PC-9 (cell line): ENCODE measurements at regions not wholly inside any gene's neighbourhood (a gene's known extent, or its start where the extent isn't known, plus 50 kb on each side); places are given as distances from the start of the nearest gene placed in this dataset.

Experiments
- BruUV-seq: library from RNA; stranded (reverse); fragments of 400-500 nt; replicated peaks from 2 replicates; lab custom pipeline; 2021; lab: Mats Ljungman, UMichigan
- CTCF ChIA-PET: fragments of 300-600 bp; sonication (Branson Sonifier 250); formaldehyde crosslinking; loops from one replicate; lab custom pipeline; 2022; ENCODE audit warnings: antibody characterized with exemption; lab: Charles Lee
- POLR2A ChIA-PET: fragments of 300-600 bp; sonication (Branson Sonifier 250); formaldehyde crosslinking; loops from one replicate; lab custom pipeline; 2022; ENCODE audit warnings: antibody characterized with exemption; ENCODE audit not compliant: unreplicated experiment; lab: Charles Lee
- DNase-seq, 2 experiments: peaks; one replicate each; pipeline versions ENCODE4 v3.0.0 to v3.0.0-alpha.2; 2015 to 2022; ENCODE audit warnings: mixed read lengths in 1 of 2
- H2AFZ ChIP-seq: fragments of 200-600 bp; sonication (generic); 2 replicates; pipeline ENCODE4 v1.8.1; 2017; ENCODE audit warnings: antibody characterized with exemption
- H3F3A ChIP-seq: fragments of 200-600 bp; sonication (generic); 2 replicates; pipeline ENCODE4 v1.8.1; 2017; ENCODE audit warnings: antibody characterized with exemption, mild to moderate bottlenecking, low read depth; ENCODE audit not compliant: insufficient read depth
- H3K27ac ChIP-seq: fragments of 200-600 bp; sonication (generic); 2 replicates; pipeline ENCODE4 v1.6.1; 2016; ENCODE audit warnings: mixed run types
- H3K27me3 ChIP-seq: fragments of 200-600 bp; sonication (generic); 2 replicates; pipeline ENCODE4 v1.6.1; 2016; ENCODE audit warnings: low read depth, mixed run types; ENCODE audit not compliant: insufficient read depth
- H3K36me3 ChIP-seq: fragments of 200-600 bp; sonication (generic); 2 replicates; pipeline ENCODE4 v1.6.1; 2016; ENCODE audit warnings: low read depth, mixed run types
- H3K4me1 ChIP-seq: fragments of 200-600 bp; sonication (generic); replicated peaks from 2 replicates; pipeline ENCODE4 v1.6.1; 2016; ENCODE audit warnings: mixed run types; ENCODE audit not compliant: insufficient read depth
- H3K4me2 ChIP-seq: fragments of 200-600 bp; sonication (generic); 2 replicates; pipeline ENCODE4 v1.6.1; 2017; ENCODE audit warnings: mixed run types
- H3K4me3 ChIP-seq: fragments of 200-600 bp; sonication (generic); 2 replicates; pipeline ENCODE4 v1.6.1; 2016; ENCODE audit warnings: mixed run types
- H3K79me2 ChIP-seq: fragments of 200-600 bp; sonication (generic); 2 replicates; pipeline ENCODE4 v1.6.1; 2017; ENCODE audit warnings: low read depth, mixed run types
- H3K9me2 ChIP-seq: fragments of 200-600 bp; sonication (generic); 2 replicates; pipeline ENCODE4 v1.8.1; 2017; ENCODE audit warnings: mild to moderate bottlenecking; ENCODE audit not compliant: insufficient read depth
- H3K9me3 ChIP-seq: fragments of 200-600 bp; sonication (generic); 2 replicates; pipeline ENCODE4 v1.8.1; 2016; ENCODE audit warnings: low read depth; ENCODE audit not compliant: insufficient read depth
- H4K20me1 ChIP-seq: fragments of 200-600 bp; sonication (generic); 2 replicates; pipeline ENCODE4 v1.8.1; 2017; ENCODE audit not compliant: insufficient read depth
- EZH2 ChIP-seq: fragments of 200-600 bp; sonication (generic); IDR thresholded peaks from 2 replicates; pipeline ENCODE4 v1.8.0; 2017; ENCODE audit warnings: antibody characterized with exemption, low read depth
- intact Hi-C: fragments of 100-400 bp; cut with micrococcal nuclease; formaldehyde crosslinking; loops from one replicate; pipeline ENCODE4 v1.10.0; 2022; ENCODE audit not compliant: unreplicated experiment
- TF ChIP-seq, protein P1 (sequence below): fragments of 200-600 bp; sonication (generic); conservative IDR thresholded peaks from 2 replicates; pipeline ENCODE4 v1.6.1; 2017; ENCODE audit warnings: mixed run types, antibody characterized with exemption, mild to moderate bottlenecking, moderate library complexity

DNA sequence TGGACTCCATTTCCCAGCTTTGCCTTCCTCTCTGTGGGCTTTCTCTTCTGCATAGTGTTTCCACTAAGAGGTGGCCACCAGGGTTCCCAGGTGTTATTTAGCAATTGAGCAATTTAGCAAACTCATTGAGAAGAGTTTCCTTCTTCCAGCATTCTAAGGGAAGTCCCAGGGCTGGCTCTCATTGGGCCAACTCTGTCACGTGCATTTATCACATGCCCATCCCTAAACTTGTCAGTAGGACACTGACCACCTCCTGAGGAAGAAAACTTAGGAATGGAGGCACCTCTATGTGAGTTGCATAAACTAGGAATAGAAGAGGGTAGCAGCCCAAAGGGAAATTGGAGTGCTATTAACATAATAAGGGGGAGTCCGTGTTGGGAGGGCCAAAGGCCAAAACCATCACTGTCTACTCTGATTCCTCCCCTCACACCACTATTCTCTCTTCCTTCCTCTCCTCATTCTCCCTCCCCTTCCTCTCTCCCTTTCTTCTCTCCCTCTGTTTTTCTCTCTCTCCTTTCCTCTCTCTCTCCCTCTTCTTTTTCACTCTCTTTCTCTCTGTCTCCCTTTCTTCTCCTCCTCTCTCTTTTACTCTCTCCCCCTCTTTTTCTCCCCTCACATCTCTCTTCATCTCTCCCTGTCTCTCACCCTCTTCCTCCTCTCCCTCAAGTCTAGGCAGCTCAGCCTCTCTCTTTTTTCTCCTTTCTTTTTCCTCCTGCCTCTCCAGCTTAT, 213.4 kb downstream of the PALM2AKAP2 start:
- ChIA-PET POLR2A (no interaction called here), CTCF (interaction anchor here (0.7 kb wide), 1 partner anchor 64 kb away, joined by 3 read pairs; no protein-coding TSS in a partner anchor)
- no peak overlapping the region for H3K27ac ChIP-seq
- H3K4me3 ChIP-seq, result no peak overlapping the region
- no peak for TF ChIP-seq EZH2
- TF ChIP-seq, protein P1, sequence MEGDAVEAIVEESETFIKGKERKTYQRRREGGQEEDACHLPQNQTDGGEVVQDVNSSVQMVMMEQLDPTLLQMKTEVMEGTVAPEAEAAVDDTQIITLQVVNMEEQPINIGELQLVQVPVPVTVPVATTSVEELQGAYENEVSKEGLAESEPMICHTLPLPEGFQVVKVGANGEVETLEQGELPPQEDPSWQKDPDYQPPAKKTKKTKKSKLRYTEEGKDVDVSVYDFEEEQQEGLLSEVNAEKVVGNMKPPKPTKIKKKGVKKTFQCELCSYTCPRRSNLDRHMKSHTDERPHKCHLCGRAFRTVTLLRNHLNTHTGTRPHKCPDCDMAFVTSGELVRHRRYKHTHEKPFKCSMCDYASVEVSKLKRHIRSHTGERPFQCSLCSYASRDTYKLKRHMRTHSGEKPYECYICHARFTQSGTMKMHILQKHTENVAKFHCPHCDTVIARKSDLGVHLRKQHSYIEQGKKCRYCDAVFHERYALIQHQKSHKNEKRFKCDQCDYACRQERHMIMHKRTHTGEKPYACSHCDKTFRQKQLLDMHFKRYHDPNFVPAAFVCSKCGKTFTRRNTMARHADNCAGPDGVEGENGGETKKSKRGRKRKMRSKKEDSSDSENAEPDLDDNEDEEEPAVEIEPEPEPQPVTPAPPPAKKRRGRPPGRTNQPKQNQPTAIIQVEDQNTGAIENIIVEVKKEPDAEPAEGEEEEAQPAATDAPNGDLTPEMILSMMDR, result no peak
- H3K36me3 ChIP-seq, result no peaks in the 10 kb centered on the region
- no peaks in the 10 kb centered on the region for H3F3A ChIP-seq
- intact Hi-C loops, result no loop called here
- H3K4me2 ChIP-seq, result no peak overlapping the region
- no peak overlapping the region for H2AFZ ChIP-seq
- no peaks in the 10 kb centered on the region for H3K9me2 ChIP-seq
- no peak for DNase-seq
- H3K79me2 ChIP-seq, result no peaks in the 10 kb centered on the region
- no TSS peak for BruUV-seq
- H3K4me1 ChIP-seq, result no peaks in the 10 kb centered on the region
- H4K20me1 ChIP-seq, result no peaks in the 10 kb centered on the region
- no peaks in the 10 kb centered on the region for H3K9me3 ChIP-seq
- H3K27me3 ChIP-seq, result no peaks in the 10 kb centered on the region

DNA sequence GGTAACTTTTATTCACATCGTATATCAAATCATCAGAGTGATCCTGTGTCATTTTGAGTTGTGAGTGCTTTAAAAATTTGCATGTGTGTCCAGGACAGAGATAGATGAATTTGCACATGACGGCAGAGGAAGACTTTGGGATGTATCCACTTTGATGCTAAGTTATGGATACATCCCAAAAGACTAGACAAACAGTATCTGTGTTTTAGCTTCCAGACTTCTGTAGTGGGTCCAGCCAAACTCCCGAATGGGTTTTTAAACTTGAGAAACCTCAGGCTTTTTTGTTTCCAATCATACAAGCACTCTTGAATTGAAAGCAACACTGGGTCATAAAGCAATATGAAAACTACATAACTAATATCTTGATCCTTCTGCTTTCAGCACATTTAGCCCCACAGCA, 213.8 kb downstream of the C9orf152 start:
- Histone ChIP-seq H3K4me2 (no peak overlapping the region), H3K79me2 (no peaks in the 10 kb centered on the region), H3F3A (no peaks in the 10 kb centered on the region), H2AFZ (no peak overlapping the region), H3K4me1 (no peaks in the 10 kb centered on the region), H3K36me3 (no peaks in the 10 kb centered on the region), H3K9me2 (no peaks in the 10 kb centered on the region), H3K9me3 (no peaks in the 10 kb centered on the region), H4K20me1 (no peaks in the 10 kb centered on the region), H3K4me3 (no peak overlapping the region), H3K27me3 (no peaks in the 10 kb centered on the region), H3K27ac (no peak overlapping the region)
- intact Hi-C loops, result no loop called here
- BruUV-seq, result no TSS peak
- ChIA-PET POLR2A (no interaction called here), CTCF (interaction anchor here (0.7 kb wide), 1 partner anchor 64 kb away, joined by 3 read pairs; no protein-coding TSS in a partner anchor)
- no peak for DNase-seq
- TF ChIP-seq EZH2, result no peak
- TF ChIP-seq, protein P1, result no peak

DNA sequence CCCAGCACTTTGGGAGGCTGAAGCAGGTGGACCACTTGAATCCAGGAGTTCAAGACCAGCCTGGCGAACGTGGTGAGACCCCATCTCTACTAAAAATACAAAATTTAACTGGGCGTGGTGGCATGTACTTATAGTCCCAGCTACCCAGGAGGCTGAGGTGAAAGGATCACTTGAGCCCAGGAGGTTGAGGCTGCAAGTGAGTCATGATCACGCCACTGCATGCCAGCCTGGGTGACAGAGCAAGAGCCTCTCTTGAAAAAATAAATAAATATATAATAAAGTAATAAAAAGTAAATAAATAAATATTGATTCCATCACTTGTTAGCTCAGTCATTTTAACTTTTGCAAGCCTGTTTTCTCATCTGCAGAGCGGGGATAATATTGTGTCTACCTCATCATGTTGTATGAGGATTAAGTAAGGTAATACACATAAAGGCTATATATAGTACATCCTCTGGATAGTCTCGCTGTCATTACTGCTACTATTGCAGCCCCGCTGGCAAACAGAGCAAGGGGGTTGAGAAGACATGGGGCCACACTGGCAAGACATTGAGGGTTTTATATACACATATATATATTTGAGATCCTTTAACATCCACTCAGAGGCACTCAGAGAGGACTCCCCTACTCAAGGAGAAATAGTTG, 210.9 kb downstream of the C9orf152 start:
- Histone ChIP-seq H3K79me2 (no peaks in the 10 kb centered on the region), H3K27ac (no peak overlapping the region), H3K36me3 (no peaks in the 10 kb centered on the region), H3K9me3 (no peaks in the 10 kb centered on the region), H3K4me2 (no peak overlapping the region), H3F3A (no peaks in the 10 kb centered on the region), H3K4me1 (no peaks in the 10 kb centered on the region), H3K27me3 (no peaks in the 10 kb centered on the region), H2AFZ (no peak overlapping the region), H3K9me2 (no peaks in the 10 kb centered on the region), H3K4me3 (no peak overlapping the region), H4K20me1 (no peaks in the 10 kb centered on the region)
- no peak for DNase-seq
- CTCF ChIA-PET, result interaction anchor here (0.5 kb wide), 2 partner anchors 13 to 94 kb away, joined by 3 to 6 read pairs; no protein-coding TSS in a partner anchor
- no peak for TF ChIP-seq EZH2
- TF ChIP-seq, protein P1, result no peak
- no TSS peak for BruUV-seq
- intact Hi-C loops, result no loop called here
- POLR2A ChIA-PET, result no interaction called here
